Right ventricle myocardium superior (tissue), 1 donor: ENCODE measurements at regions not wholly inside any gene's neighbourhood (a gene's known extent, or its start where the extent isn't known, plus 50 kb on each side); places are given as distances from the start of the nearest gene placed in this dataset.

Source experiments
- ATAC-seq: fragments of 200-7000 bp; cut with Tn5 transposase; one replicate; pipeline ENCODE4 v1.9.1; 2020; ENCODE audit warnings: mild to moderate bottlenecking; ENCODE audit not compliant: poor library complexity
- DNase-seq: peaks from one replicate; pipeline ENCODE4 v3.0.0-alpha.2; 2020
- intact Hi-C: fragments of 100-400 bp; cut with DNase I; formaldehyde crosslinking; loops from one replicate; pipeline ENCODE4 v1.11.2; 2022
- donor health status: DM: no; HTN: yes; CAD: no; lungs with severe emphysema.

DNA sequence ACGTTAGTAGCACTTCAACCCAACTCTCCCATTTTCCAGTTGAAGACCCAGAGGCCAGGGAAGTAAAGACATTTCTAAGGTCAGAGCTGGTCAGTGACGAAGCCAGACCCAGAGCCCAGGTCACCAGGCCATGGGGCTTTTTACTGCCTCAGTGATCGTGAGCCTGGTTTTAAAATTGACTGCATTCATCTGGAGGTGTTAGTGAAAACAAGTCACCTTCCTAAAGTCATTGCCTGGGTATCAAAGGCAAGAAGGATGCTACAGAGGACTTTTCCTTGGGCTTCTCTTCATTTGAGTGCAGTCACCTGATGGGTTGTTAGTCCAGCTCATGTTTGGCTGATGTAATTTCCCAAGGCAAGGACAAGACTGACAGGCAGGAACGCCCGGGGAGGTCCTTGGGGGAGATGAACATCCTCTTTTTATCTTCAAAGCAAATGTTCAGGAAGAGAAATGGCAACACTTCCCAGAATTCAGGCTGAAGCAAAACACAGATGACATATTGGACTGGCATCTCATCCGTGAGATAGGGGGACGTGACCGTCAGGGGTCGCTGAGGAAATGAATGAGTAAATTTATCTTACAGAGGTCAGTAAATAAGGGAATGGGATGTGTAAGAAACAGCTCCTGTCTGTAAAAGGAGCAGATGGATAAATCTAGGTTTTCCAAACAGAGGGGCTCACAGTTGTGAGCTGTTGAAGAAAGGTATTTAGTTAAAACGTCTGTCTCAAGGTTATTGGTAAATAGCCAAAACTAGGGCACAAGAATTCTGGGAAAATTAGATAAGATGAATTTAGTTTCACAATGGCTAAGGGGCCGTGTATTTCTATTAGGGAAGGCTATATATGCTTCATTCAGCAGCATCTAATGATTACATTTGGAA is 201.2 kb downstream of the OPA1 start:
- intact Hi-C loops: loop anchor here (10.0 kb wide), 1 partner anchor 181 kb away; no protein-coding TSS in a partner anchor
- DNase-seq (no peak), ATAC-seq (no peak)

- ATAC-seq: no peak
- DNase-seq: no peak
- intact Hi-C loops: loop anchor here (10.0 kb wide), 1 partner anchor 180 kb away; no protein-coding TSS in a partner anchor
Measured at GRCh38 chr3:193795062-193795690, 202.2 kb downstream of the OPA1 start.

- intact Hi-C loops: loop anchor here (10.0 kb wide), 1 partner anchor 179 kb away; no protein-coding TSS in a partner anchor
- ATAC-seq (no peak), DNase-seq (no peak)
Measured at GRCh38 chr3:193796089-193796488, 203.1 kb downstream of the OPA1 start.

DNA sequence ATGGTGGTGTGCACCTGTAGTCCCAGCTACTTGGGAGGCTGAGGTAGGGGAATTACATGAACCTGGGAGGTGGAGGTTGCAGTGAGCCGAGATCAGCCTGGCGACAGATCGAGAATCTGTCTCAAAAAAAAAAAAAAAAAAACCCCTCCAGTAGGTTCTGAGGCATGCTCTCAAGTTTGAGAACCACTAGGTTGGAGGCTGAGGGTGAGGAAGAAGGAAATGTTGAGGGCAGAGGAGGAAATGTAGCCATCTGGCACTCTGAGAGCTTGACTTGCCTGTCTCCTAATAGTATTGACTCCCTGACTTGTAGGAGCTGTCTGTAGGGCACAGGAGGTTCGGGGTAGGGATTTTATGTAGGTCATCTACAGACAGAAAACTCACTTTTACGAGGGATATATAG is 204.6 kb downstream of the OPA1 start:
- intact Hi-C loops: loop anchor here (10.0 kb wide), 1 partner anchor 177 kb away; no protein-coding TSS in a partner anchor
- no peak for ATAC-seq
- no peak for DNase-seq

DNA sequence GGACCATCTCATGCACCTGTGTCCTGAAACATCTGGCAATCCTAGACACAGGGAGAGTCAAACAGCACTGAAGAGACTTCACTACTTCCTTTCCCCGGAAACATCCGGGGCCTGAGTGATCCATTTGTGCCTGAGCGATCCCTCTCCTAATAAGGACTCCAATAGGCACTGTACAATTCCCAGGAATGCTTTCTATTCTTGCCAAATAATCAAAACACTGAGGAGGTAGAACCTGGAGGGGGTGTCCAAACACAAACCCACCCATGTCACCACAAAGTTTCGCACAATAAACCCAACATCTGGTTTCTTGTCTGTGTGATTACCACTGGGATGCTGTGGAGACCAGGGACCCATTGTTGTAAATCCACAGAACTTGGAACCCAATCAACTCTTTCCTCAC is 205.0 kb downstream of the OPA1 start:
- no peak for DNase-seq
- intact Hi-C loops: loop anchor here (10.0 kb wide), 1 partner anchor 177 kb away; no protein-coding TSS in a partner anchor
- peak; percentile 34 for ATAC-seq

DNA sequence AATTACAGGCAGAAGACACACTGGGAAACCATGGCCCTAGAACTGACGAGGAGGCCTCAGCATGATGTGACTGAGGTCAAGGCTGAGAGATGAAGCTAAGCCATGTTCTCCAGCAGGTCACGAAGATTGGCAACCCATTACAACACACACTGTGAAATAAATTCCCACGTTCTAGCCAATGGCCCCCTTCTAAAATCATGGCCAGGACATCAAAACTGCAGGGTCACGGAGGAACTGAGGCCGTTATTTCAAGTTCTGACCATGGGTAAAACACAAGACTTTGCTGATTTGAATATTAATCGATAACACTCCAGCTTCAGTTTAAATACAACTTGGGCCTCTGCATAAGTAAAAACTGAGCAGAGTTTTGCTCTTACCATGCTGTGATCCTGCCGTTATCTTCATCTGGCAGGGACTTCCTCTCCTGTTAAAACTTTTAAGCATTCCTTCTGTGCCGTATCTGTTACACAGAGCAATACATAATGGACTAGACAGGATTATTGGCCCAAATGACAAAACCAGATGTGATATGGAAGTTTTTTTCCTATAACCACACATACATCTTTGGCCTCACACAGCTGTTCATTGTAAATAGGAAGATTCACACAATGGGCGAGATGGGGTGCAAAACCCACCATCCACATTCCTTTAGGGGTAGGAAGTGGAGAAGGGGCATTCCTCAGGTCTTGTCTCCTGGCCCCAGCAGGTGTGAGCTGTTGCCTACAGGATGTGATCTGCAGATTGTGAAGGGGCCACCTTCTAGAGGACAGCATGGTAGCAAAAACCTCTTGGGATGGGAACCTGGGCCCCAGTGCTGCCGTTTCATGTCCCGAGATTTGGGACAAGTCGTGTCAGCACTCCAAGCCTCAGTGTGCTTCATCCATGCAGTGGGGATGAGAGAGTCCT is 207.4 kb downstream of the OPA1 start:
- DNase-seq (no peak), ATAC-seq (no peak)
- intact Hi-C loops: no loop called here

DNA sequence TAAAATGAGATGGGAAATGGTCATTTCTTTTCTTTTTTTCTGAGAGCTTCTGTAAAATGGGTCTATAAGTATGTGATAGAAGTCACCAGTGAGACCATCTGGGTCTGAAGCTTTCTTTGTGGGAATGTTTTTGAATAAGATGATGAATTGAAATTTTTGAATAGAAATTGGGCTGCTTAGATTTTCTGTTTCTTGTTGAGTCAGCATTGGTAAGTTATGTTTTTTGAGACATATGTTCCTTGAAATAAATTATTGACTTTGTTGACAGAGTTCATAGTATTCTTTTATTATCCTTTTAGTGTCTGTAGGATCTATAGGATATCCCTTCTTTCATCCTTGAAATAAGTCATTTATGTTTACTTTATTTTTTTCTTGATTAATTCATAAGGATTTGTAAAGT is 208.1 kb downstream of the OPA1 start:
- ATAC-seq: no peak
- DNase-seq: no peak
- intact Hi-C loops: no loop called here

- no peak for DNase-seq
- intact Hi-C loops: no loop called here
- ATAC-seq: peak; percentile 22
Measured at GRCh38 chr3:193803288-193803687, 210.3 kb downstream of the OPA1 start.

DNA sequence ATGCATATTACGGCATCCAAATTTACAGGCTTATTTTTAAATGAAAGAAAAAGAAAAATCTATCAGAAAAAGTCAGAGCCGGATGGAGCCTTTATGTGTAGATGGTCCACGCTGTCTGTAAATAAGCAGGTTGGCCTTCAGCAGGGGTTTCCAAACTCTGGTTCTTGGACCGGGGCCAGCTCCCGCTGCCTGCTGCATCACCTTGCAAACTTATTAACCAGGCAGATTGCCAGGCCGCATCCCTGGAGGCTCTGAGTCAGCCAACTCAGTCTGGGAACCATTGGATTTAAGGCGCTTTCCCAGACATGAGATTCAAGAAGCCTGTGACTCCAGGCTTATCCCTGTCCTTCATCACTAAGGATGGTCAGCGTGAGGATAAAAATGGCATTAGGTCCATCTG is 212.4 kb downstream of the OPA1 start:
- intact Hi-C loops: no loop called here
- ATAC-seq: peak; percentile 70
- DNase-seq: peak; percentile 84

GRCh38 chr3:193808317-193808716 is 215.3 kb downstream of the OPA1 start:
- intact Hi-C loops: no loop called here
- ATAC-seq (no peak), DNase-seq (no peak)

- intact Hi-C loops: no loop called here
- DNase-seq (no peak), ATAC-seq (no peak)
Measured at GRCh38 chr3:193809106-193809505, 216.1 kb downstream of the OPA1 start.

DNA sequence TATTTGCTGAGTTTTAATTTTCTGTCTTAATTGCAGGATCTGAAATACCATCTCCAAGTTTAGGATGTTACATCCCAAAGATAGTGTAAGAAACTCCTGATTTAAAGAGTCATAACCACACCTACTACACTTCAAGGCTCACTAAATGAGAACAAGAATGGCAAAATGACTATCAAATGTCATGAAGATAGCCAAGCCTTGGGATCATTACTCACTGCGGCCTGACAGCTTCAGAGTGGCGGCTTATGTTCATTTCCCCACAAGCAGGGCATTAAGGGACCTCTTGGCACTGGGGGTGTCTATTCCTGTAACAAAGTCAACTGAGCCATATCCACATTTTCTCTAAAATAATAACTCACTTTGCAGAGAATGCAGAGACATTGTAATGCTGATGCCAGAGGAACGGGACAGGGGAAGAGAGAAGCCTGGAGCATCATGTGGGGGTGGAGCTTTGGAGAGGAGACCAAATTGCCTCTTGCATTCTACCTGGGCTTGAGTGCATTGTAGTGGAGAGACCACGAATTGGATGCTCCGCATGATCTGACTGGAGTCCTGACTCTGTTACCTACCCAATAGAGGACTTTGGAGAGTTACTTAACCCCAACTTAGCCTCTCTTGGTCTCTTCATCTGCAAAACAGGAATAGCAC is 219.2 kb downstream of the OPA1 start:
- DNase-seq (no peak), ATAC-seq (no peak)
- intact Hi-C loops: no loop called here

GRCh38 chr3:193812791-193813500 is 219.9 kb downstream of the OPA1 start:
- intact Hi-C loops: no loop called here
- no peak for DNase-seq
- ATAC-seq: no peak

GRCh38 chr3:193813501-193813830 is 220.5 kb downstream of the OPA1 start:
- intact Hi-C loops: no loop called here
- no peak for DNase-seq

DNA sequence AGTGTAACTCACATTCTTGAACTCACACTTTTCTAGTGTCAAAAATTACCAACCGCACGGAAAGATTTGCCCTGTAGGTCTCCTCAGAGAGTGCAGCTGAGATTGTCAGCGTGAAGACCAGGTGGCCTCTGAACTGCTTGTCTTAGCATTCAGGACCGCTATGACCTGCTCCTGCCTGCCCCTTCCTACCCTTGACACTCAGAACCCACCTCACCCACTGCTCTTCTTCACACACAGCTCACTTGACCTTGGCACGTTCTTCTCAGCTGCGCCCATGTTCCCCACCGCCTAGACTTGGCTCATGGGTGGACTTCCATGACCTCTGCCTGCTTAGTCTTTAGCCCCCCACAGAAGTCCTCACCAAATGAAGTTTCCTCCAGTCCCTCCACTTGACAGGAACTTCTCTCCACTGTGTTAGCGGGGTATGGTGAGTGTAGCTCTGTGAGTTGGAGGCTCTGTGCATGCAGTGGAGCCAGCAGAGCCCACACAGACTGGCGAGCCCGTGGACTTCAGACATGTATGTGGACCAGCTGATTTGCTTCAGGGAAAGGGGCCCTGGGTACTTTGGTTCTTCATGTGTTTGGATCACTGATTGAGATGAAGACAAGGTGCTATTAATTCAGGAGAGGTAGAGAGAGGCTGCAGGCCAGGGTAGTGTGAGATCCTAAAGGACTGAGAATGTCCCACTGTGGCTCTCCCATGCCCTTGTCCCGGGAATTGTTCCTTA is 221.3 kb downstream of the OPA1 start:
- ATAC-seq (no peak), DNase-seq (no peak)
- intact Hi-C loops: no loop called here

More at GRCh38 chr3:193813501-193813830, 220.5 kb downstream of the OPA1 start:
- no peak for ATAC-seq

DNA sequence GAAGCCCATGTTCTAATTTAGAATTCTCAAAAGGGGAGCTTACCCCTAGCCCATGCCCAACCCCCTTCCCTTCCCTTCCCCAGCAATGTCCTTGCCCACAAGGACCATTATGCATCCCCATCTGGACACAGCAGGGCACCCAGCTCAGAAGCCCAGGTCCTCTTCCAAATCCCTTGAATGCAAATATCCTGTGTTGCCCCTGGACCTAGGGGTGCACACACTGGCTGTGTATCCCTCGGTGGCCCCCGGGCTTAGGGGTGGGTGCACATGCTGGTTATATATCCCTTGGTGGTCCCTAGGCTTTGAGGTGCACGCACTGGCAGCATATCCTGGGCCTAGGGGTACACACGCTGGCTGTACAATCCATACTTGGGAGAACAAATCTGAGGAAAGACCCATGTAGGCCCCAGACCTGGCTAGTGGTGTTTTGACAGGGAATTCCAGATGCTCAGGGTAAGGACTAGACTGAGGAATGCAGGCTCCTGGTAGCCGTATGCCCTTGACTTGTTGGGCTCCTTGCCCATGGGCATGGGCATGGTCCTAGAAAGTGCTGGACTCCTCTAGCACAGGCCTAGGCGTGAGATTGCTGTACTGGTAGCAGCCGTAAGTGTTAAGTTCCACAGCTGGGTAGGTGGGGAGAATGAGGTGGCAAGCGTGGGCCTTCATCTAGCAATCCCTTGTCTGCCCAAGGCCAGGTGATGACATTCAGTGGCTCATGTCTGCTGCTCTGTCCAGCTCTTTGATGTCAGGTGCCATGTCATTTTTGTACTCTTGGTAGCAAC is 222.4 kb downstream of the OPA1 start:
- DNase-seq (no peak), ATAC-seq (no peak)
- intact Hi-C loops: no loop called here

DNA sequence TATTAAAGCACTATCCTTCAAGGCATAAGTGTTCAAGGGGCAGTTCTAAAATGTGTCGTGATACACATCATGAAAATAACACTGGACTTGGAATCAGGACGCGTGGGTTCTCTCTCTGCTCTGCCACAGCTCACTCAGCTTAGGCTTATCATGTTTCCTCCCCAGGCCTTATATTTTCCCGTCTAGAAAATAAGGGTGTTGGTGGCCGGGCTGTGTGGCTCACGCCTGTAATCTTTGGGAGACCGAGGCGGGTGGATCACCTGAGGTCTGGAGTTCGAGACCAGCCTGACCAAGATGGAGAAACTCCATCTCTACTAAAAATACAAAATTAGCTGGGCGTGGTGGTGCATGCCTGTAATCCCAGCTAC is 223.0 kb downstream of the OPA1 start:
- intact Hi-C loops: no loop called here
- DNase-seq: no peak
- ATAC-seq: no peak
